K562 (cell line): ENCODE measurements at regions not wholly inside any gene's neighbourhood (a gene's known extent, or its start where the extent isn't known, plus 50 kb on each side); places are given as distances from the start of the nearest gene placed in this dataset.

ENCODE experiments used
- ATAC-seq: fragments of 200-7000 bp; cut with Tn5 transposase; 3 replicates; pipeline ENCODE4 v1.9.1; 2020; ENCODE audit warnings: moderate library complexity
- BruUV-seq: library from RNA; stranded (reverse); fragments of 400-500 nt; replicated peaks from 2 replicates; lab custom pipeline; 2021; lab: Mats Ljungman, UMichigan
- CTCF ChIA-PET: fragments of 300-600 bp; formaldehyde crosslinking; extraction: SDS; loops from one replicate; lab custom pipeline; 2021; ENCODE audit warnings: low intra/inter-chr PET ratio; lab: Yijun Ruan, JAX
- POLR2A ChIA-PET: fragments of 300-600, 350-650 bp; sonication (Branson Sonifier 250); formaldehyde crosslinking; extraction: SDS; loops from one replicate; lab custom pipeline; 2021; ENCODE audit warnings: antibody characterized with exemption, inconsistent platforms; lab: Yijun Ruan, JAX
- DNase-seq, 4 experiments: peaks; one replicate each; pipeline versions ENCODE4 v3.0.0 to v3.0.0-alpha.2; 2011 to 2018; ENCODE audit warnings: low spot score in 3 of 4, mixed read lengths in 3 of 4; ENCODE audit errors: extremely low read depth in 1 of 4
- FAIRE-seq: peaks from 2 replicates; lab custom pipeline; 2011; peaks lifted over from hg19 to GRCh38; lab: Jason Lieb, UNC
- H2AFZ ChIP-seq: 2 replicates; pipeline ENCODE4 v1.6.0; 2011; ENCODE audit warnings: low read depth, low read length, control low read depth, inconsistent platforms
- H3K27ac ChIP-seq: fragments of 200-600 bp; 3 replicates; pipeline ENCODE4 v1.8.0; 2011; ENCODE audit warnings: low read depth, mild to moderate bottlenecking, control low read depth, inconsistent platforms, low read length, moderate library complexity, mixed read lengths; ENCODE audit errors: extremely low read depth
- H3K27me3 ChIP-seq, 2 experiments: fragments of 300-600 bp in 1 of 2; 2 replicates in 1 of 2; 3 replicates in 1 of 2; pipeline versions ENCODE4 v1.6.0 to v1.8.0; 2011; ENCODE audit warnings: inconsistent platforms in 2 of 2, low read length in 2 of 2, mild to moderate bottlenecking in 1 of 2, mixed read lengths in 1 of 2, moderate library complexity in 1 of 2; ENCODE audit not compliant: control insufficient read depth in 2 of 2, insufficient read depth in 2 of 2
- H3K36me3 ChIP-seq: fragments of 300-600 bp; 3 replicates; pipeline ENCODE4 v1.8.0; 2011; ENCODE audit warnings: mild to moderate bottlenecking, low read length, inconsistent platforms; ENCODE audit not compliant: control insufficient read depth, insufficient read depth
- H3K4me1 ChIP-seq, 2 experiments: fragments of 200-600 bp in 1 of 2; replicated peaks in 1 of 2; 2 replicates in 1 of 2; 3 replicates in 1 of 2; pipeline versions ENCODE4 v1.5.1 to v1.8.0; 2011; ENCODE audit warnings: inconsistent platforms in 2 of 2, low read length in 2 of 2, mild to moderate bottlenecking in 1 of 2, mixed read lengths in 1 of 2, moderate library complexity in 1 of 2; ENCODE audit not compliant: control insufficient read depth in 2 of 2, insufficient read depth in 2 of 2
- H3K4me2 ChIP-seq: 2 replicates; pipeline ENCODE4 v1.6.1; 2011; ENCODE audit warnings: low read length, control low read depth, inconsistent platforms, mixed read lengths; ENCODE audit not compliant: insufficient read depth
- H3K4me3 ChIP-seq: fragments of 200-600 bp; sonication (generic), shearing (Covaris generic); 2 replicates; pipeline ENCODE4 v1.5.1; 2016; ENCODE audit warnings: control low read depth, inconsistent platforms
- H3K79me2 ChIP-seq: fragments of 200-600 bp; 3 replicates; pipeline ENCODE4 v1.8.0; 2011; ENCODE audit warnings: low read length, inconsistent platforms; ENCODE audit not compliant: control insufficient read depth, insufficient read depth
- H3K9ac ChIP-seq, 2 experiments: 2 replicates each; pipeline versions ENCODE4 v1.6.0 to v1.6.1; 2011; ENCODE audit warnings: low read depth in 2 of 2, low read length in 2 of 2, control low read depth in 1 of 2, inconsistent platforms in 1 of 2, mild to moderate bottlenecking in 1 of 2, mixed read lengths in 1 of 2; ENCODE audit not compliant: insufficient read depth in 1 of 2
- H3K9me1 ChIP-seq: one replicate; pipeline ENCODE4 v1.6.0; 2011; ENCODE audit warnings: inconsistent platforms, mild to moderate bottlenecking, low read length, moderate library complexity; ENCODE audit not compliant: control insufficient read depth, insufficient read depth
- H3K9me3 ChIP-seq: replicated peaks from 2 replicates; pipeline ENCODE4 v1.5.1; 2011; ENCODE audit warnings: low read depth, low read length, inconsistent platforms; ENCODE audit not compliant: control insufficient read depth, insufficient read depth
- H4K20me1 ChIP-seq: replicated peaks from 2 replicates; pipeline ENCODE4 v1.6.1; 2011; ENCODE audit warnings: low read length, inconsistent platforms, mixed read lengths; ENCODE audit not compliant: control insufficient read depth, insufficient read depth
- ELK1 ChIP-seq: sonication (generic); formaldehyde crosslinking; IDR thresholded peaks from 2 replicates; pipeline ENCODE4 v1.8.1; 2022; ENCODE audit warnings: missing genetic modification reagents
- ZFP1 ChIP-seq: fragments of 450-650 bp; formaldehyde crosslinking; IDR thresholded peaks from 2 replicates; pipeline ENCODE4 v1.4.0; 2020; ENCODE audit warnings: mild to moderate bottlenecking, mixed read lengths
- ZNF212 ChIP-seq: fragments of 450-650 bp; formaldehyde crosslinking; IDR thresholded peaks from 2 replicates; pipeline ENCODE4 v1.4.0; 2020; ENCODE audit warnings: mild to moderate bottlenecking
- ZNF655 ChIP-seq: fragments of 250-450 bp; sonication (Bioruptor Pico); IDR thresholded peaks from 2 replicates; pipeline ENCODE4 v1.5.0; 2021
- ZNF740 ChIP-seq, 3 experiments: fragments of 200-800 bp in 1 of 3; sonication (Bioruptor generic) in 1 of 3; sonication (generic) in 1 of 3; formaldehyde crosslinking in 1 of 3; IDR thresholded peaks; 2 replicates each; pipeline versions ENCODE4 v1.6.1 to v1.8.0; 2016 to 2022; ENCODE audit warnings: mild to moderate bottlenecking in 2 of 3, missing compliant biosample characterization in 2 of 3, missing genetic modification characterization in 2 of 3, missing genetic modification reagents in 1 of 3
- WGBS: fragments of 100-300 bp; shearing (Covaris generic); methylation state at CpG from one replicate; pipeline ENCODE4 v1.1.6; 2016; ENCODE audit warnings: low coverage, mixed read lengths; ENCODE audit not compliant: insufficient coverage; ENCODE audit errors: missing lambda C conversion rate; 5-methylcytosine and 5-hydroxymethylcytosine counted together
- in situ Hi-C: fragments of 300-500 bp; cut with MboI; formaldehyde crosslinking; loops from 4 replicates; pipeline ENCODE4 v1.15.0; 2018; ENCODE audit warnings: inconsistent platforms, mixed read lengths
- intact Hi-C: fragments of 100-400 bp; cut with micrococcal nuclease; formaldehyde crosslinking; loops from 2 replicates; pipeline ENCODE4 v1.14.2; 2022

GRCh38 chr16:51996516-51996915 is 550.4 kb downstream of the TOX3 start:
- no peak overlapping the region for H3K9ac ChIP-seq
- H3K9me1 ChIP-seq: no peaks in the 10 kb centered on the region
- H3K27me3 ChIP-seq: no peaks in the 10 kb centered on the region
- WGBS: 0% methylated on average over 2 of the region's 3 CpGs
- no peak overlapping the region for H3K4me3 ChIP-seq
- CTCF ChIA-PET: no interaction called here
- H4K20me1 ChIP-seq: no peaks in the 10 kb centered on the region
- intact Hi-C loops (no loop called here), in situ Hi-C loops (no loop called here)
- H3K9me3 ChIP-seq: 0 out of 2 replicates have a peak, but pooled peaks cover 1% of the 10 kb centered on the region
- no peak overlapping the region for H2AFZ ChIP-seq
- FAIRE-seq (no peak), DNase-seq (no peak), ATAC-seq (no peak)
- H3K4me1 ChIP-seq: no peaks in the 10 kb centered on the region
- no peak overlapping the region for H3K27ac ChIP-seq
- TF ChIP-seq ZNF655: no peak
- TF ChIP-seq ZNF740 (CRISPR knock-in tag; IDR thresholded peaks at IDR 0.05): no peak
- no peak for TF ChIP-seq ZNF740 (tag; IDR thresholded peaks at IDR 0.05)
- TF ChIP-seq ZFP1: no peak
- TF ChIP-seq ELK1: no peak
- no peak for TF ChIP-seq ZNF212 (CRISPR knock-in tag)
- H3K79me2 ChIP-seq: no peaks in the 10 kb centered on the region
- no peak overlapping the region for H3K4me2 ChIP-seq
- no peaks in the 10 kb centered on the region for H3K36me3 ChIP-seq
- no TSS peak for BruUV-seq
- POLR2A ChIA-PET: no interaction called here
